Heart right ventricle (tissue), 16 donors: ENCODE measurements at regions not wholly inside any gene's neighbourhood (a gene's known extent, or its start where the extent isn't known, plus 50 kb on each side); places are given as distances from the start of the nearest gene placed in this dataset.

Experiments used
- ATAC-seq, 8 donors: fragments of 200-7000 bp; cut with Tn5 transposase; one replicate each; pipeline ENCODE4 v1.9.1; 2020; ENCODE audit warnings: mild to moderate bottlenecking in 8 of 8, moderate library complexity in 8 of 8, moderate number of reproducible peaks in 1 of 8
- DNase-seq, 2 donors: peaks; one replicate each; pipeline ENCODE4 v3.0.0-alpha.2; 2020
- H3K27ac ChIP-seq, 10 donors: fragments of 200-600 bp; sonication (generic) in 2 of 10; one replicate each; pipeline versions ENCODE4 v1.5.0 to v1.8.0; 2020 to 2022; ENCODE audit warnings: mild to moderate bottlenecking in 3 of 10
- H3K27me3 ChIP-seq, 7 donors: fragments of 200-600 bp; one replicate each; pipeline ENCODE4 v1.8.0; 2021 to 2022; ENCODE audit warnings: mild to moderate bottlenecking in 2 of 7
- H3K36me3 ChIP-seq, 9 donors: fragments of 200-600 bp; sonication (generic) in 1 of 9; one replicate each; pipeline versions ENCODE4 v1.5.0 to v1.8.0; 2020 to 2022; ENCODE audit warnings: mild to moderate bottlenecking in 2 of 9
- H3K4me1 ChIP-seq, 9 donors: fragments of 200-600 bp; sonication (generic) in 1 of 9; one replicate each; pipeline versions ENCODE4 v1.5.0 to v1.8.0; 2020 to 2022; ENCODE audit warnings: mild to moderate bottlenecking in 4 of 9
- H3K4me3 ChIP-seq, 10 donors: fragments of 200-600 bp; sonication (generic) in 2 of 10; one replicate each; pipeline versions ENCODE4 v1.5.0 to v1.8.0; 2020 to 2022; ENCODE audit warnings: mild to moderate bottlenecking in 7 of 10, moderate library complexity in 2 of 10
- H3K9me3 ChIP-seq, 11 donors: fragments of 200-600 bp in 10 of 11; sonication (generic) in 2 of 11; one replicate each; pipeline versions ENCODE4 v1.5.0 to v1.8.0; 2013 to 2022; ENCODE audit warnings: mild to moderate bottlenecking in 2 of 11, control low read depth in 1 of 11, moderate library complexity in 1 of 11
- WGBS, 2 donors: extraction: QIAGEN DNeasy Blood & Tissue Kit; methylation state at CpG; one replicate each; pipeline ENCODE4 v1.1.7; 2013; ENCODE audit warnings: inconsistent platforms in 1 of 2; 5-methylcytosine and 5-hydroxymethylcytosine counted together
- intact Hi-C, 10 donors: fragments of 100-400 bp; cut with DNase I; formaldehyde crosslinking; loops; one replicate each; pipeline versions ENCODE4 v1.11.1 to v1.14.2; 2022
- TF ChIP-seq, protein P1 (sequence below), 9 donors: fragments of 200-600 bp; sonication (generic) in 2 of 9; IDR thresholded peaks; one replicate each; pipeline versions ENCODE4 v1.5.0 to v1.8.0; 2021 to 2022; ENCODE audit warnings: antibody characterized with exemption in 9 of 9, mild to moderate bottlenecking in 5 of 9, moderate library complexity in 1 of 9
- donor health status: Arrhythmogenic right ventricular cardiomyopathy.
- donor health status: ischemic (EF 13 %, LVEDD 7.1; RV severe dilation, severe dysfunction).
- donor health status: healthy with polysubstance abuse.
- donor health status: DM: no; HTN: yes; CAD: no.
- donor health status: DM: no; HTN: no; CAD: no.
- donor health status: ischemic (EF 25% LVEDD 6.9; RV normal size, moderate dysfunction).
- donor health status: ischemic (EF 25% LVEDD 5.7; RV mildly dilated, moderate dysfunction).
- donor health status: healthy.
- donor health status: DM: yes; HTN: yes; CAD: no.
- donor health status: Ischemic cardiomyopathy.
- donor health status: ischemic (EF 35%, LVEDD 5.7; RV mildly dilated, moderate dysfunction).
- donor health status: nonischemic (EF 11% LVEDD 7.7; RV severe dilation, severe dysfunction).
- donor health status: DM: yes; HTN: yes; CAD: no.
- donor health status: PGD.
- donor health status: ischemic (EF 29% LVEDD 5.4; RV normal size, mild dysfunction).
- donor health status: nonischemic (EF 23%, LVEDD 6.1; RV moderate dilation, normal function).

DNA sequence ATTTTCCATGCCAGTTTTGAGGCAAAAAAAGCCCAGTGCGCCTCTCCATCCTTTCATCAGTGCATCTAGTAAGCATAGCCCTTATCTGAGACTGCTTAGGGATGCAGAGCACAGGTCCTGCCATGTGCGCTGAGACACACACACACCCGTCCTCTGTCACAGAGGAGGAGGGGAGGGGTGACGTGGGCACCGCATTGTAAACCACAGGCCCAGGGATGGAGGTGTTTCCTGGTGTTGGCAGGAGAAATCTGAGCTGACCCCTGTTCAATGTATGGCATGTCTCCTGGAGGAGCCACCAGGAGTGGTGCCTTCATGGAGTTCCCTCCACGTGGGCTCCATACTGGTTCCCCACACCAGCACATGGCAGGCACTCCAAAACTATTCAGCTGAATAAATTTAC is 65.8 kb upstream of the HELT start:
- ATAC-seq (peak in 1 of 8 donors; percentile 50), DNase-seq (no peak)
- H3K4me3 ChIP-seq: no peak overlapping the region
- H3K9me3 ChIP-seq: no peaks in the 10 kb centered on the region
- 71 to 74% methylated on average over 6 of the region's 6 CpGs for WGBS, 2 donors
- peaks cover 0 to 7% (median 2%) of the 10 kb centered on the region in 7 donors for H3K27me3 ChIP-seq
- intact Hi-C loops: no loop called here
- TF ChIP-seq, protein P1, sequence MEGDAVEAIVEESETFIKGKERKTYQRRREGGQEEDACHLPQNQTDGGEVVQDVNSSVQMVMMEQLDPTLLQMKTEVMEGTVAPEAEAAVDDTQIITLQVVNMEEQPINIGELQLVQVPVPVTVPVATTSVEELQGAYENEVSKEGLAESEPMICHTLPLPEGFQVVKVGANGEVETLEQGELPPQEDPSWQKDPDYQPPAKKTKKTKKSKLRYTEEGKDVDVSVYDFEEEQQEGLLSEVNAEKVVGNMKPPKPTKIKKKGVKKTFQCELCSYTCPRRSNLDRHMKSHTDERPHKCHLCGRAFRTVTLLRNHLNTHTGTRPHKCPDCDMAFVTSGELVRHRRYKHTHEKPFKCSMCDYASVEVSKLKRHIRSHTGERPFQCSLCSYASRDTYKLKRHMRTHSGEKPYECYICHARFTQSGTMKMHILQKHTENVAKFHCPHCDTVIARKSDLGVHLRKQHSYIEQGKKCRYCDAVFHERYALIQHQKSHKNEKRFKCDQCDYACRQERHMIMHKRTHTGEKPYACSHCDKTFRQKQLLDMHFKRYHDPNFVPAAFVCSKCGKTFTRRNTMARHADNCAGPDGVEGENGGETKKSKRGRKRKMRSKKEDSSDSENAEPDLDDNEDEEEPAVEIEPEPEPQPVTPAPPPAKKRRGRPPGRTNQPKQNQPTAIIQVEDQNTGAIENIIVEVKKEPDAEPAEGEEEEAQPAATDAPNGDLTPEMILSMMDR (IDR thresholded peaks at IDR 0.05): no peak
- no peaks in the 10 kb centered on the region for H3K36me3 ChIP-seq
- H3K4me1 ChIP-seq: no peaks in the 10 kb centered on the region
- H3K27ac ChIP-seq: no peak overlapping the region

DNA sequence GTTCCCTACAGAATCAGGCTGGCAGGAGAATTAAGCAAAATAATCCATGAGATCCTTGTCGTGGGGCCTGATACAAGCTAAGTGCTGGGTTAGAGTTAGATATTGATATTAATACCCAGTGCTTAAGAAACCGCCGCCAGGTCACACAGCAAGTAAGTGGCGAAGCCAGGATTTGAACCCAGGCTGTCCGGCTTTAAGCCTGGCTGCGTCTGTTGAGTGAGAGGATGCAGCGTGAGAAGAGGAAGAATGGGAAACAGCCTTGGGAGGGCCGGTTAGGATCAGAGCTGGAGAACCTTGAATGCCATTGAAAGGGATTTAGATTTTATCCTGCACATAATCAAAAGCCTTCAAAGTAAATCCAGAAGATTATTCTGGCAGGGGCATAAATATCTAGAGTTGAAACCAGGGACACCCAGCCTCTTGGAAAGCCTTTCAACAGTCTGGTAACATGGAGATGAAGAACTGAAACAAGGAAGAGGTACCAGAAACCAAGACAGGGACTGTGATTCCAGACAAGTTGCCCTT is 64.8 kb upstream of the HELT start:
- no peaks in the 10 kb centered on the region for H3K9me3 ChIP-seq
- H3K4me3 ChIP-seq: no peak overlapping the region
- TF ChIP-seq, protein P1 (IDR thresholded peaks at IDR 0.05): no peak
- 90 to 95% methylated on average over 8 of the region's 8 CpGs for WGBS, 2 donors
- no peaks in the 10 kb centered on the region for H3K36me3 ChIP-seq
- DNase-seq (no peak), ATAC-seq (no peak)
- no peak overlapping the region for H3K27ac ChIP-seq
- peaks cover 0 to 7% (median 0%) of the 10 kb centered on the region in 7 donors for H3K27me3 ChIP-seq
- H3K4me1 ChIP-seq: peaks cover 0 to 6% (median 4%) of the 10 kb centered on the region in 9 donors
- intact Hi-C loops: no loop called here

DNA sequence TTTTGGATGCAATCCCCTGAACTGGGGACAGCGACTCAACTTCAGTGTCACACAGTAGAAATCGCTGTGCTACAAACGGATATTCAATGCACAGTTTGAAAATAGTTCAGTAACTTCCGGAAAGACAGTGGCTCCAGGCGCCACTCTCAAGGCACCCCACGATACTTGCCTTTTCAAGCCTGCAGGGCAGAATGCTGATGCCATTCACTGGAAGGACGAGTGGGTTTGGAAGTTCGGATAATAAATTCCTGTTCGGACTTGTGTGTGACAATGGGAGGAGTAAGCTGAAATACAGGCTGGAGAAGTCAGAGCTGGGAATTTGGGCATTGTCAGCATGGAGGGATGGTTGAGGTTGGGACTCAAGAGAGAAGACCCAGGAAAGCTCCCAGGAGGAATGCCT is 64.3 kb upstream of the HELT start:
- DNase-seq (no peak), ATAC-seq (no peak)
- H3K36me3 ChIP-seq: no peaks in the 10 kb centered on the region
- 81 to 88% methylated on average over 9 of the region's 9 CpGs for WGBS, 2 donors
- no peak overlapping the region for H3K27ac ChIP-seq
- TF ChIP-seq, protein P1 (IDR thresholded peaks at IDR 0.05): no peak
- no peak overlapping the region for H3K4me3 ChIP-seq
- peaks cover 0 to 7% (median 0%) of the 10 kb centered on the region in 7 donors for H3K27me3 ChIP-seq
- H3K9me3 ChIP-seq: no peaks in the 10 kb centered on the region
- intact Hi-C loops: no loop called here
- H3K4me1 ChIP-seq: peaks cover 0 to 10% (median 4%) of the 10 kb centered on the region in 9 donors

DNA sequence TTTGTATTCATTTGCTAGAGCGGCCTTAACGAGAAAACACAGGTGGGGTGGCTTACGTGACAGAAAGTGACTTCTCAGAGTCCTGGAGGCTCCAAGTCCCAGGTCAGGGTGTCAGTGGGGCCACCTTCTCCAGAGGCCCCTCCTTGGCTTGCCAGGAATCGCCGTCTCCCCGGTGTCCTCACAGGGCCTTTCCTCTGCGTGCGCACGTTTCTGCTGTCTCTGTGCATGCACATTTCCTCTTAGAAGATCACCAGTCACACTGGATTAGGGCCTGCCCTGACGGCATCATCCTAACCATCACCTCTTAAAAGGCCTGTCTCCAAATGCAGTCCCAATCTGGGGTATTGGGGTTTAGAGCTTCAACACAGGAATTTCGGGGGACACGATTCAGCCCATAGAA is 63.8 kb upstream of the HELT start:
- intact Hi-C loops: no loop called here

More for the DNA sequence above, 63.8 kb upstream of the HELT start:
- no peak overlapping the region for H3K4me3 ChIP-seq
- 83 to 87% methylated on average over 11 to 12 of the region's 12 CpGs for WGBS, 2 donors
- H3K9me3 ChIP-seq: no peaks in the 10 kb centered on the region
- no peak for DNase-seq
- H3K27me3 ChIP-seq: peaks cover 0 to 7% (median 0%) of the 10 kb centered on the region in 7 donors
- ATAC-seq: no peak
- TF ChIP-seq, protein P1 (IDR thresholded peaks at IDR 0.05): no peak
- peaks cover 0 to 10% (median 4%) of the 10 kb centered on the region in 9 donors for H3K4me1 ChIP-seq
- H3K36me3 ChIP-seq: no peaks in the 10 kb centered on the region
- H3K27ac ChIP-seq: no peak overlapping the region
